Endothelial cell of umbilical vein (primary cell): ENCODE measurements at regions not wholly inside any gene's neighbourhood (a gene's known extent, or its start where the extent isn't known, plus 50 kb on each side); places are given as distances from the start of the nearest gene placed in this dataset.

Experiments used
- BruUV-seq: library from RNA; stranded (reverse); fragments of 400-500 nt; replicated peaks from 2 replicates; lab custom pipeline; 2021; lab: Mats Ljungman, UMichigan
- CTCF ChIA-PET: fragments of 300-600, 350-600 bp; sonication (Branson Sonifier 250); formaldehyde crosslinking; loops from one replicate; lab custom pipeline; 2021; ENCODE audit warnings: antibody characterized with exemption, inconsistent platforms; lab: Charles Lee
- POLR2A ChIA-PET: fragments of 300-600, 350-600 bp; sonication (Branson Sonifier 250); formaldehyde crosslinking; loops from one replicate; lab custom pipeline; 2021; ENCODE audit warnings: antibody characterized with exemption, inconsistent platforms; lab: Charles Lee
- DNase-seq: peaks from one replicate; pipeline ENCODE4 v3.0.0-alpha.2; 2011; ENCODE audit warnings: low read depth, low spot score
- FAIRE-seq: peaks from 2 replicates; lab custom pipeline; 2011; peaks lifted over from hg19 to GRCh38; lab: Jason Lieb, UNC
- H2AFZ ChIP-seq: 2 replicates; pipeline ENCODE4 v1.6.0; 2012; ENCODE audit warnings: low read depth, low read length, control low read depth, inconsistent platforms
- H3K27ac ChIP-seq: 2 replicates; pipeline ENCODE4 v1.5.1; 2011; ENCODE audit warnings: low read depth, mild to moderate bottlenecking, control low read depth, low read length, moderate library complexity; ENCODE audit not compliant: insufficient read depth
- H3K27me3 ChIP-seq, 2 experiments: 2 replicates each; pipeline versions ENCODE4 v1.6.0 to v1.6.1; 2011; ENCODE audit warnings: low read length in 2 of 2, mixed read lengths in 1 of 2; ENCODE audit not compliant: control insufficient read depth in 2 of 2, insufficient read depth in 2 of 2
- H3K36me3 ChIP-seq, 2 experiments: 2 replicates in 1 of 2; 3 replicates in 1 of 2; pipeline ENCODE4 v1.5.1; 2011; ENCODE audit warnings: low read length in 2 of 2, mild to moderate bottlenecking in 1 of 2, moderate library complexity in 1 of 2; ENCODE audit not compliant: control insufficient read depth in 2 of 2, insufficient read depth in 2 of 2; ENCODE audit errors: extremely low read depth in 1 of 2
- H3K4me1 ChIP-seq: 3 replicates; pipeline ENCODE4 v1.5.1; 2011; ENCODE audit warnings: mild to moderate bottlenecking, low read length; ENCODE audit not compliant: control insufficient read depth, insufficient read depth; ENCODE audit errors: extremely low read depth
- H3K4me2 ChIP-seq: 2 replicates; pipeline ENCODE4 v1.6.1; 2011; ENCODE audit warnings: low read length, control low read depth, mixed read lengths; ENCODE audit not compliant: insufficient read depth
- H3K4me3 ChIP-seq, 3 experiments: fragments of 200-600 bp in 1 of 3; sonication (generic), shearing (Covaris generic) in 1 of 3; replicated peaks in 1 of 3; 2 replicates each; pipeline ENCODE4 v1.5.1; 2011 to 2016; ENCODE audit warnings: control low read depth in 3 of 3, low read length in 3 of 3, mild to moderate bottlenecking in 2 of 3, inconsistent platforms in 1 of 3, low read depth in 1 of 3, moderate library complexity in 1 of 3; ENCODE audit not compliant: insufficient read depth in 1 of 3
- H3K79me2 ChIP-seq: 2 replicates; pipeline ENCODE4 v1.6.0; 2012; ENCODE audit warnings: low read length, inconsistent platforms; ENCODE audit not compliant: control insufficient read depth, insufficient read depth
- H3K9ac ChIP-seq: replicated peaks from 2 replicates; pipeline ENCODE3; 2011; ENCODE audit warnings: low read length, control low read depth; ENCODE audit not compliant: insufficient read depth; ENCODE audit errors: extremely low read depth
- H3K9me1 ChIP-seq: replicated peaks from 3 replicates; pipeline ENCODE4 v1.6.0; 2011; ENCODE audit warnings: mild to moderate bottlenecking, low read length; ENCODE audit not compliant: control insufficient read depth, insufficient read depth; ENCODE audit errors: extremely low read depth
- H3K9me3 ChIP-seq: replicated peaks from 2 replicates; pipeline ENCODE4 v1.5.1; 2012; ENCODE audit warnings: low read length, inconsistent platforms; ENCODE audit not compliant: control insufficient read depth, insufficient read depth
- H4K20me1 ChIP-seq: replicated peaks from 2 replicates; pipeline ENCODE3; 2011; ENCODE audit warnings: mild to moderate bottlenecking, low read length; ENCODE audit not compliant: control insufficient read depth, insufficient read depth; ENCODE audit errors: extremely low read depth
- EZH2 ChIP-seq: IDR thresholded peaks from 2 replicates; pipeline ENCODE4 v1.6.1; 2012; ENCODE audit warnings: borderline replicate concordance, low read depth, mild to moderate bottlenecking, moderate library complexity, low read length, inconsistent platforms; ENCODE audit not compliant: severe bottlenecking
- FOS ChIP-seq: IDR thresholded peaks from 2 replicates; pipeline ENCODE4 v1.6.1; 2011; ENCODE audit warnings: mild to moderate bottlenecking, low read length, moderate library complexity, borderline replicate concordance; ENCODE audit not compliant: insufficient read depth
- GATA2 ChIP-seq: IDR thresholded peaks from 2 replicates; pipeline ENCODE4 v1.7.0; 2011; ENCODE audit warnings: low read depth, mild to moderate bottlenecking, moderate library complexity, mixed read lengths, low read length; ENCODE audit not compliant: insufficient read length, insufficient read depth
- JUN ChIP-seq: IDR thresholded peaks from 2 replicates; pipeline ENCODE4 v1.6.1; 2011; ENCODE audit warnings: borderline replicate concordance, low read depth; ENCODE audit not compliant: insufficient read length, insufficient read depth
- MYC ChIP-seq: IDR thresholded peaks from one replicate; pipeline ENCODE4 v1.6.1; 2011; ENCODE audit warnings: mild to moderate bottlenecking, low read depth, low read length
- POLR2A ChIP-seq: IDR thresholded peaks from 2 replicates; pipeline ENCODE4 v1.6.1; 2012; ENCODE audit warnings: low read depth, mild to moderate bottlenecking, control low read depth, low read length
- POLR2AphosphoS5 ChIP-seq: IDR thresholded peaks from 2 replicates; pipeline ENCODE4 v1.6.1; 2012; ENCODE audit warnings: low read depth, mild to moderate bottlenecking, control low read depth, low read length, moderate library complexity; ENCODE audit not compliant: insufficient read depth
- dilution Hi-C: fragments of 300-500 bp; cut with MboI; formaldehyde crosslinking; loops from one replicate; pipeline ENCODE4 v1.15.0; 2019; ENCODE audit warnings: low sequenced_read_pairs; ENCODE audit not compliant: extremely low pct_ligation_motif_present
- intact Hi-C: fragments of 100-400 bp; cut with micrococcal nuclease; formaldehyde crosslinking; loops from one replicate; pipeline ENCODE4 v1.10.0; 2022
- TF ChIP-seq, protein P1 (sequence below), 2 donors: IDR thresholded peaks; 1 replicate in 1 of 2; 2 replicates in 1 of 2; pipeline ENCODE4 v1.5.1; 2011; ENCODE audit warnings: low read length in 2 of 2, mild to moderate bottlenecking in 2 of 2, moderate library complexity in 2 of 2, control low read depth in 1 of 2, inconsistent platforms in 1 of 2, low read depth in 1 of 2; ENCODE audit not compliant: insufficient read depth in 1 of 2; ENCODE audit errors: extremely low read depth in 1 of 2
- TF ChIP-seq, protein P2 (sequence below): IDR thresholded peaks from 2 replicates; pipeline ENCODE4 v1.6.1; 2011; ENCODE audit not compliant: insufficient read depth, insufficient read length

DNA sequence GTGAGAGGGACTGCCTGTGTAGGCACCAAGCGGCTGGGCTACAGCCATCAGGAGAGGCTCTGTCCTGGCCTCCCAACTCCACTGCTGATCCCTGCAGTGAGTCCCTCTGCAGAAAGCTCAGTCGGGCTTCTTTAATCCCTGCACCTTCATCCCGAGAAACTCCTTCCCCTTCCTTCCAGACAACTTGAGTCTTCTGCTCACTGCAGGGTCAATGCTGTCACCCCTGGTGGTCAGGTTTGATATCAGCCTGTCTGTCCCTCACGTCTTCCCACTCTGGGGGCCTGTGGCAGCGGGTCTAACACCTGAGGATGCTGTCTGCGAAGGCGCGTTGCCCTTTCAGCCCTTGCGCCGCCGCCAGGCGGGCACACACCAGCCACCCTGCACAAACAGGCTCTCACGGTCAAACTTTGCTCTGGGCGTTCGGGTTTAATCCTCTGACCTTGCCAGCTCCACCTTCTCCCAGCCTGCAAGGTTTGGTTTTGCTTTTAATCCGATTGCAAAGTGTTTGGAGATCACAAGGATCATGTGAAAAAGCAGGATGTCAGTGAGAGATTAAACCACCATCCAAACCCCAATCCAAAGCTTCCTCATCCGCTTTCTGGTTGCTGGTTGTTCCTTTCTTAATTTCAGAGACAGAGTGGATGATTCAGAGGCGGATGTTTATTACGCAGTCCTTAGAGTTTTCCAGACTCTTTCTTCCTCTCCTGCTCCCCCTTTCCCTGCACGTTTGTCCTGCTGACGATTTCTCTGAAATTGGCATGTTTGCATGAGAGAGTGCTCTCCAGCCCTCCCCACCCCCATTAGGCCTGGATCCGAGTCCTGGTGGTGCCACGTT lies 74.8 kb upstream of the SLC34A2 start:
- Histone ChIP-seq H3K4me3 (no peak overlapping the region), H3K36me3 (no peaks in the 10 kb centered on the region), H3K27ac (no peak overlapping the region), H3K79me2 (no peaks in the 10 kb centered on the region), H3K27me3 (no peaks in the 10 kb centered on the region), H3K9me1 (no peaks in the 10 kb centered on the region), H3K9ac (no peak overlapping the region), H2AFZ (no peak overlapping the region), H3K4me1 (no peaks in the 10 kb centered on the region), H3K4me2 (no peak overlapping the region), H3K9me3 (no peaks in the 10 kb centered on the region), H4K20me1 (no peaks in the 10 kb centered on the region)
- FAIRE-seq (no peak), DNase-seq (no peak)
- CTCF ChIA-PET: interaction anchor here (1.3 kb wide), 1 partner anchor 139 kb away, joined by 3 read pairs; no protein-coding TSS in a partner anchor
- dilution Hi-C loops: no loop called here
- no peak for TF ChIP-seq MYC
- no peak for TF ChIP-seq POLR2AphosphoS5
- no peak for TF ChIP-seq EZH2
- TF ChIP-seq, protein P1, sequence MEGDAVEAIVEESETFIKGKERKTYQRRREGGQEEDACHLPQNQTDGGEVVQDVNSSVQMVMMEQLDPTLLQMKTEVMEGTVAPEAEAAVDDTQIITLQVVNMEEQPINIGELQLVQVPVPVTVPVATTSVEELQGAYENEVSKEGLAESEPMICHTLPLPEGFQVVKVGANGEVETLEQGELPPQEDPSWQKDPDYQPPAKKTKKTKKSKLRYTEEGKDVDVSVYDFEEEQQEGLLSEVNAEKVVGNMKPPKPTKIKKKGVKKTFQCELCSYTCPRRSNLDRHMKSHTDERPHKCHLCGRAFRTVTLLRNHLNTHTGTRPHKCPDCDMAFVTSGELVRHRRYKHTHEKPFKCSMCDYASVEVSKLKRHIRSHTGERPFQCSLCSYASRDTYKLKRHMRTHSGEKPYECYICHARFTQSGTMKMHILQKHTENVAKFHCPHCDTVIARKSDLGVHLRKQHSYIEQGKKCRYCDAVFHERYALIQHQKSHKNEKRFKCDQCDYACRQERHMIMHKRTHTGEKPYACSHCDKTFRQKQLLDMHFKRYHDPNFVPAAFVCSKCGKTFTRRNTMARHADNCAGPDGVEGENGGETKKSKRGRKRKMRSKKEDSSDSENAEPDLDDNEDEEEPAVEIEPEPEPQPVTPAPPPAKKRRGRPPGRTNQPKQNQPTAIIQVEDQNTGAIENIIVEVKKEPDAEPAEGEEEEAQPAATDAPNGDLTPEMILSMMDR (IDR thresholded peaks at IDR 0.05; ENCODE audit: extremely low read depth in 1 of 2, insufficient read depth in 1 of 2, low read depth in 1 of 2, low read length in 2 of 2): no peak
- no peak for TF ChIP-seq GATA2
- TF ChIP-seq POLR2A: no peak
- no peak for TF ChIP-seq JUN
- TF ChIP-seq, protein P2, sequence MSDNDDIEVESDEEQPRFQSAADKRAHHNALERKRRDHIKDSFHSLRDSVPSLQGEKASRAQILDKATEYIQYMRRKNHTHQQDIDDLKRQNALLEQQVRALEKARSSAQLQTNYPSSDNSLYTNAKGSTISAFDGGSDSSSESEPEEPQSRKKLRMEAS: no peak
- no peak for TF ChIP-seq FOS
- intact Hi-C loops: no loop called here
- POLR2A ChIA-PET: no interaction called here
- BruUV-seq: no TSS peak
